HG03432 (cell line): ENCODE measurements at regions not wholly inside any gene's neighbourhood (a gene's known extent, or its start where the extent isn't known, plus 50 kb on each side); places are given as distances from the start of the nearest gene placed in this dataset.
A peak's percentile ranks its signal among the peaks of the same experiment; 100 is the strongest.

Experiments
- ATAC-seq: cut with Tn5 transposase; IDR thresholded peaks from one replicate; pipeline ENCODE4 v1.9.1; 2021; ENCODE audit warnings: mild to moderate bottlenecking, moderate library complexity; ENCODE audit not compliant: unreplicated experiment

- no peak for ATAC-seq
Measured at GRCh38 chr11:62030071-62030684, 62.7 kb upstream of the FTH1 start.

DNA sequence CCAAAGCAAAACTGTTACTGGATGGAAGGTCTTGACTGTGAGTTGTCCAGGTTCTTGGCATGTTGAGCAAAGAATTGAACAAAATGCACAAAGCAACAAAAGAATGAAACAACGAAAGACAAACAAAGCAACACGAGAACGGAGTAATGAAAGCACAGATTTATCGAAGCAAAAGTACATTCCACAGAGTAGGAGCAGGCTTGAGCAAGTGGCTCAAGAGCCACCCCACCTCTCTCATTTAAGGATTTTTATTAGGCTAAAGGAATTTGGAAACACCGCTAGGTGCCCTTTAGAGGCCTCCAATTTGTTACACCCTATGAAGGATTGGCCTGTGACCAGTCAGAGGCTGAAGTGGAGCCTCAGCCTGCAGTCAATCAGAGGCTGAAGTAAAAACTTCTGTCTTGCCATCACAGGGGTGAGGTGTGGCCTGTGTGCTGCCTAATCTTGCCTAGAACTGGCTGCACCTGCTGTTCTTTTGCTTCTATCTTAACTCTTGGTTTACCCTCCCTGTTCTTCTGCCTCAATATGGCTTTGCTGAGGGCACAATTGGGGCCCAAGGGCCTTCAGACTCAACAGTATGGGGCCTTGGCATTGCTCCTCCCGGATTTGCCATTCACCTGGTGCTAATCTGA is 59.4 kb upstream of the FTH1 start:
- no peak for ATAC-seq

- ATAC-seq: peak; percentile 65
Measured at GRCh38 chr11:62025487-62026105, 58.2 kb upstream of the FTH1 start.

- ATAC-seq: peak; percentile 14
Measured at GRCh38 chr11:62024936-62025486, 57.6 kb upstream of the FTH1 start.

GRCh38 chr11:62022211-62022610 is 54.8 kb upstream of the FTH1 start:
- no peak for ATAC-seq

DNA sequence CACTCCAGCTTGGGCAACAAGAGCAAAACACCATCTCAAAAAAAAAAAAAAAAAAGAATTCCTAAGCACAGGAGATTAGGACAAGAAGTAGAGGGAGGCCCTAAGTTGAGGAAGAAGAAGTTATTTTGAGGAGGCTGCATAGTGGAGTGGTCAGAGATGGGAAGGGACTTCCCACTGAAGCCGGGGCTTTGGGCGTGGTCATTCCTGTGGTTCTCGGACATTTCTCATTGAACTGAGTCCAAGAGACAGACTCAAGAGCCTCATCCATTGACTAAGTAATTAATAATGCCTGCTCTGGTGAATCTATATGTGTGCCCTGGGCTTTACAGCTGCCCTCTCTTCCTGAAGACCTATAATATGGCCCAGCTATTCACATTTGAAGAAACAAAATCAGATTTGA is 53.2 kb upstream of the FTH1 start:
- no peak for ATAC-seq

DNA sequence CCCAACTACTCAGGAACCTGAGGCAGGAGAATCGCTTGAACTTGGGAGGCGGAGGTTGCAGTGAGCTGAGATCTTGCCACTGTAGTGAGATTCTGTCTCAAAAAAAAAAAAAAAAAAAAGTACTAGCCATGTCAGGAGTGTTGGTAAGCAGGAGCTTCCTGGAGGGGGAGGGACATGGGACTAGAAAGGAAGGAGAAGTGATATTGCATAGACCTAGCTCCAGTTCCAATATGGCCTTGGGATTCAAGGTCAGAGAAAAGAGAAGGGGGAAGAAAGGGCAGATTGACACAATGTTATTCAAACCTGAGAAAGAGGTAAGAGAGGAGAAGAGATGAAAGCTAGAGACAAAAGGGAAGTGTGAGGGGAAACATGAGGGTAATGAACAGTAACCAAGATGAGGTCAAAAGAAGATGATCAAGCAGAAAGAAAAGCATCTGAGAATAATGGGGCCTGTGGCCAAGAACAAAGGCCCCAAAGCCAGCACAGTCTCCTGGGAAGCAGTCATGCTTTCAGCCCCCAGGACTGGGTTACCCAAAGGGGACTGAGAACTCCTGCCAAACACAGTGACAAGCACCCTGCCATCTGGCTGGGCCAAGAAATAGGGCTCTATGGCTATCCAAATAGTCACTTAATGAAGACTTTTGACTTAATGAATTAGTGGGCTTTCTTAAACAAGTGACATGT is 51.7 kb upstream of the FTH1 start:
- no peak for ATAC-seq

DNA sequence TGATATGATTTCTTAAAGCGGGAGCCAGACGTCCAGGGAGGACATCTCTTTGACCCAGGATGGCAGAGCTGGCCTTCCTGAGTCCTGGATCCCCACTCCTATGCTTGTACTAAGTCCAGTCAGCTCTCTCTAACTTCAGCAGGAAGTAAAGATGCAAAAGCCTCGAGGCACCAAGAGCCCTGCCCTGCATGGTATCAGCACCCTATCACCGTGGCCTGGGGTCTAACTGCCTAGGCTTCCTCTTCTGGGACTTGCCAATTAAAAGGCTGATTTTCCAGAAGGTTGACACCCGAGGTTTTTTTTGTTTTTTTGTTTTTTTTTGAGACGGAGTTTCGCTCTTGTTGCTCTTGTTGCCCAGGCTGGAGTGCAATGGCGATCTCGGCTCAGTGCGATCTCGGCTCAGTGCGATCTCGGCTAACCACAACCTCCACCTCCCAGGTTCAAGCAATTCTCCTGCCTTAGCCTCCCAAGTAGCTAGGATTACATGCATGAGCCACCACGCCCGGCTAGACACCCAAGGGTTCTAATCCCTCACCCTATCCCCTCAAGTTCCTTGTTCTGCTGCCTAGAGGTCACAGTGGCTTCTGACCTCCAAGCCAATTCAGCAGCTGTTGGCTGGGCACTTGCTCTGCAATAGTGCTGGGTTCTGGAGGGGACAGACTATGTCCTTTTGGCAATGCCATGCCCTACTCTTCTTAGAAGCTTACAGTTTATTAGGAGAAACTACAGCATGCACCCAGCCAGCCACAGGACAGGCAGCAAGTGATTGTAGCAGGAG is 50.6 kb upstream of the FTH1 start:
- ATAC-seq: no peak
